Hematopoietic multipotent progenitor cell treated with erythropoietin and hydrocortisone succinate and interleukin-3 and kit ligand, for 17 days (in vitro differentiated cells): ENCODE measurements at regions not wholly inside any gene's neighbourhood (a gene's known extent, or its start where the extent isn't known, plus 50 kb on each side); places are given as distances from the start of the nearest gene placed in this dataset.

ENCODE experiments used
- DNase-seq: peaks from one replicate; pipeline ENCODE4 v3.0.0-alpha.2; 2015; ENCODE audit warnings: low spot score

DNA sequence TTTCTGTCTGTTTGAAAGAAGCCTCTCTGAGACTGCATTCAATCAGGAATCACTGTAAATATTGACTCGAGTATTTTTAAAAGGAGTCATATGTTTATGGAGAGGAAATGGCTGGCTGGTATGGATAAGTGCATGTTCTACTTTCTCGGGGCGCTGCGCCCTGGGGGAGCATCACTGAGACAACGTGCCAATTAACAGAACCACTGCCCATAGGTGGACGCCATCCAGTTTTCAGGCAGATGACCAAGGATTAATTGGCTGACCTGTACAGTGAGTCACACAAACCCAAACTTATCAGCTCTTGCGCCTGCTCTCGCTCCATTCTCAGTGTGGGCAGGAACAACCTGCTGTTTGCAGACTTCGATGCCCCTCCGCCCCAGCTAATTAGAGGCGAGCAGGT is 571.2 kb downstream of the QKI start:
- no peak for DNase-seq

DNA sequence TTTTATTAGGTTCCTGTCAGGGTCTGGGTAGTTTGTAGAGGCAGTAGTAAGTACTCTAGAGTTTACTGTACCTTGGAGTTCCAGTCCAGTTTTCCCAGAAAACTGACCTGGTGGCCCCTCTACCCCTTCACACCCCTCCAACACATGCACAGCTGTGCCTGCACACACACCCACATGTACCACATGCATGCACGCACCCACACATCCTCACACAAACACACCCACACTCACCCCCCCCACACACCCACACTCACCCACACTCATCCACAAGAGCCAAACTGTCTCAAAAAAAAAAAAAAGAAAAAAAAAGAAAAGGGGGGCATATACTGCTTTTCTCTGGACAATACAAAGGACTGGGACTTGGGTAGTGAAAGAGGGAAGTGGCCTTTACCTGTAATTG is 570.5 kb downstream of the QKI start:
- no peak for DNase-seq

DNA sequence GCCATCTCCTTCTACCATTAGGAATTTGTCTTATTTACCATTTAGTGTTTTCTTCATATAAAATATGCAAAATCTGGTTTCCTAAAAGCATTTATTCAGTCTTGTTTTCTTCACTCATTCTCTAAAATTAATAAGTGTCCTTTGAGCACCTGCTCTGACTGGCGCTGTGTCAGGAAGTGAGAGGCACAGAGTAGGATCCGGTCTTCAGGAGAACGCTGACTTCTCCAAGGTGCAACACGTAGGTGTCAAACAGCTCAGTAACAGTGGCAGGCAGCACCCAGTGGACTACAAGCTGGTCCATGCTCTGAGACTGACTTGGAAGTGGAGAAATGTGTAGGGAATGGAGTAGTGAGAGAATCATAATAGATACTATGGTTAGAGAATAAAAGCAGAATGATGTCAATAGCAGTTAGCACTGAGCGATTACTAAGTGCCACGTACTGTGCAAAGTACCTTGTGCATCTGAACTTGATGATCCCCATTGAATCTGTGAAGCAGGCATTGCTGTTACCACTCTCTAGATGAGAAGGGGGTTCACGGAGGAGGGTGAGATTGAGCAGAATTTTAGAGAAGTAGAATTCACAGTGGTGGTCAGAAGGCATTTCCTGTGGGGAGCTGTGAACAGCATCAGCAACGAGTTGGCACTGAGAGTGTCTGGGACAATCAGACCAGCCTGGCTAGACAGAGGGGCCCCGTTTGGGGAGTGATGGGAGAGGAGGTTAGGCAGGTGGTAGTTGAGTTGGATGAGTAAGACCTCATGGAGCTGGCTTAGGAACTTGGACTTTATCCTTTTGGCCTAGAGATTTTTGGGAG is 569.8 kb downstream of the QKI start:
- DNase-seq, result no peak

DNA sequence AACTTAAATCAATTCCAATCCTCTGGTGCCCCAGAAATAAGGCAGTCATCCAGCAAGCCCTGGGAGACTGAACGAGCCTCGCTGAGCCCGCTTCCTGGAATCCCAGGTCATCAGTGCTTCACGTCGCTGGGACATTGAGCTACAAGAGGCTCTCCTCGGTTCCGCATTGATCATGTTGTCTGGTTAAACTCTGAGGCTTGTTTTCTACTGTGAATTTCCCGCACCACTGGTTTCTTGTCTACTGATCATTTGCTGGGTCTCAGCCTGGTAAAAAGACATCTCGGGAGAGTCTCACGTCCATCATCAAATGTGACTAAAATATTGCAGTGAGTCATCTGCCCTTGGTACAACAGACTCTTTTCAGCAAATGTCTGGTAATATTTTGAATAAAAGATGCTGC is 569.2 kb downstream of the QKI start:
- no peak for DNase-seq

DNA sequence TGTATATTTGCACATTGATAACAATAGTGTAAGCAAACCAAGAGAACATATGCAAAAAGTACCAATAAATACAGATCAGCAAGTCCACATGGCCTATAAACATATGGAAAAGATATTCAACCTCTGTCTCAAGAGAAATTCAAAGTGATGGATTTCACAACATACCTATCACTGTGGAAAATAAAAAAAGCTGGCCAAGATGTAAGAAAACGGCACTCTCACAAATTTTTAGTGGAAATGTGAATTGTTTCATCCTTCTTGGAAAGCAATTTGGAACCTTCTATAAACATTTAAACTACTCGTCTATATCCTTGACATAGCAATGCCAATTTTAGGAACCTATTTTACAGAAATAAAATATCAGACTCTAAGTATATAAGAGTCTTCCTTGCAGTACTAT is 559.8 kb downstream of the QKI start:
- DNase-seq, result no peak

DNA sequence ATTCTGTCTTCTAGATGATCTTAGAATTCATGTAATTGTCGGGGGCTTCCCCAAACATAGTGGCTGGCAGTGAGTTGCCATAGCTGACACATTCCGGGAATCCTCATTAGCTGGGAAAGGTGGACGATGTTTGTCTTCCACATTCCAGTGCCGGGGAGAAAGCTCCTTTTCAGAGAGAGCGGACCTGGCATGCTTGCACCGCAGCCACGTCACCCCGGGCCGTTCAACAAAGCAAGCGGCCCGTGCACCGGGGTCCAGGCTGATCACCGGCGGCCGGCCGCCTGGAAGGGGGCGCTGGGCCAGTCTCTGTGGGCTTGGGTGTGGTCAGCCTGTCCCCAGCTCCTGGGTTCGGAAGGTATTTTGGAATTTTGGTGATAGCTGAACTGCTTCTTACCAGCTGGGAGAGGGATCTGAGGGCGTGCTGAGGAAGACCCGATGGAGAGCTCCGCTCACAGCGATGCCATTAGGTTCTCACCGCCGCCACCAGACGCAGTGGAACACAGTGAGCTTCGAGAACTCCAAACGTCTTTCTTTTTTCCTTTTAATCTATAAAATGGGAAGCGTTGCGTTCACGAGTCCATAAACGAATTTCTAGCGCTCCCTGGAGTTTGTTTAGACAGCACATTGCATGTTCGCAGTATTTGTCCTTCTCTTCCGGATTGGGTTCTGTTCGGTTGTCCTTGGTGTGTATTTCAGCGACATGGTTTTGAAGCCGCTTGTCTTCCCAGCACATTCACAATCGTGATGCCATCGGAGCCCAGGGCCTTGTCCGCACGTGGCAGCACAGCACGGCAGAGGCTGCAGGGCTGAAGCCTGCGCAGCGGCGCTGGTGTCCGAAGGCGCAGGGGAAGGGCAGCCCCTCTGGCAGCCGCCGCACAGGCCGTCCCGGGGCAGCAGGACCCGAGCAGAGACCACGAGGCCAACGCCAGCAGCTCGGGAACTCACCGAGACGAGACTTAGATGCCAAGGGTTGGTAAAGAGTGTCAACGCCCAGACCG is 557.6 kb downstream of the QKI start:
- DNase-seq, result no peak

DNA sequence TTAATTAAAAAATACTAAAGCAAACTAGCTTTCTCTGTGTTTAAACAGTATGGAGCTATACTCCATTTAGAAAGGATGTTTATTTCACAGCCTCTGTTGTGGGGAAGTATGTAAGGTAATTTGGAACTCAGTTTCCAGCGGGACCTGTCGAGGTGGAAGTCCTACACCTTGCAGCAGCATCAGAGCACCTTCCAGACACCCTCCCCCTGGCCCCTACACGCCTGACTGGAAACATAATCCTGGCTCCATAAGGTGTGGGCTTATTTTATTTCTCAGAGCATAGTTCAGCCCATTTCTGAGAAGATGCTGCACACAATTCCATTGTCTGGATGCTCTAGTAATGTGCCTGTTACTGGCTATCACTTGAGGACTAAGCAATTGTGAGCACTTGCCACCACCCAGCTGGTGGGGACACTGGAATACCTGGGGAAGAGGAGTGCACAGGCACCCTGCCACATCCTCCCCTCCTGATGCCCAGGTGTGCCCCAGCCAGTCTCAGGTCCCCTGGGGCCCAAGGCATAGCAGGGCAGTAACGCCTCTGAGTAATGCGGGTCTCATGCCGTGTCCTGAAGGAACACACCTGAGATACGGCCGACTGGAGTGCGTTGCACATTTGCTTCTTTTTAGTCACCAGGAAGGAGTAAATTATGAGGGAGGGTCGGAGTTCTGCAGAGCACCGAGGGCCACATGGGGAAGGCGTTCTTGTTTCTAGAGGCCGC is 556.5 kb downstream of the QKI start:
- no peak for DNase-seq

DNA sequence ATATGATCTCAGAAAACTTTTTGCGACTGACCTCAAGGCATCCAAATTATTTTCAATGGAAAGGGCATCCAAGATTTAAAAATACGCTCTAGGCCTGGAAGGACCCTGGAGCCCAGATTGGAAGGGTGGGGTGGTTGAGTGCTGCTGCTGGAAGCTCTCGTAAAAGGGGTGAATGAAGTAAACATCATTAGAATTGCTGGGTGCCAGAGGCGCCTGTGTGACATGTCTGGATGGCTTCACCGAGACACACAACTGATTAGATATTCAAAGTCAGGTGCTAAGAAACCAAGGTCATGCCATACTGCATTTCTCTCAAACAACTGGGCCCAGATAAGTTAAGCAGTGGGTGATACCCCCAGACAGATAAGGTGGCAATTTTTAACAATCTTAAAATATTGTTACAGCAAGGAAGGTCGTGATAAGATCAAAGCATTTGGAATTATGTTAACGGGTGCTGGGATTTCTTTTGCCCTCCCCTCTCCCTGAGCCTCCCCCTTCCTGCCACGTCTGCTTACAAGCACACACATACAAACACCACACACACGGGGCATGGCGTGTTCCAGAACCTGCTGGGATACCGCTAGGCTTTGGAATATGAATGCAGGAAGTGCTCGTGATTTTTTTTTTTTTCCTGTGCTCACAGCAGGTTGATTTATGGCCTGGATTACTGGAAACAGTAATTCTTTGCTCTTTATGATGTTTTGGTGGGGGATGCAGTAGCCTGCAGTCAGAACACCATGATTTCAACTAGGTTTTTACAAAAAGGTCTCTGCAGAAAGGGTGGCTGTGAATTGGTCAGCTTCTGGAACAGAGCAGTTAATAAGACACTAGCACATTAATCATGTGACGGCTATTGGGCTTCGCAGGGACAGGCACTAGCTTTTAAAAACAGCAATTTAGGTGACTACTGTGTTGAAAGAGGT is 551.2 kb downstream of the QKI start:
- DNase-seq, result no peak

DNA sequence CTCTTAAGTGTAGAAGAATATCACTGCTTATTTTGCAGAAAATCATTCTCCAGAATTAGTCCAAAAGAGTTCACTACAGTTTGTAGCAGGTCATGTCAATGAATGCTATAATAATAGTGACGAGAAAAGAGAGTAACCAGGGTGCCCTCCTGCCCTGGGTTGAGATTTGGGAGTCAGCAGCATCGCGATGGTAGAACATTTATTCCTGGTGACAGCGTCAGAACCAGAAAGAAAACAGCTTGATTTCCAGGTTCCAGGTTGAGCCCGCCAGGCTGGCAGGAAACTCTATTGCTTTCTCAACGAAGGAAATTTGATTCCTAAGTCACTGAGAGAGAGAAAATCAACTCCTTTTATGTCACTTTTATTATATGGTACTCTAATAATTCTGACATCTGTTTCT is 550.3 kb downstream of the QKI start:
- no peak for DNase-seq

DNA sequence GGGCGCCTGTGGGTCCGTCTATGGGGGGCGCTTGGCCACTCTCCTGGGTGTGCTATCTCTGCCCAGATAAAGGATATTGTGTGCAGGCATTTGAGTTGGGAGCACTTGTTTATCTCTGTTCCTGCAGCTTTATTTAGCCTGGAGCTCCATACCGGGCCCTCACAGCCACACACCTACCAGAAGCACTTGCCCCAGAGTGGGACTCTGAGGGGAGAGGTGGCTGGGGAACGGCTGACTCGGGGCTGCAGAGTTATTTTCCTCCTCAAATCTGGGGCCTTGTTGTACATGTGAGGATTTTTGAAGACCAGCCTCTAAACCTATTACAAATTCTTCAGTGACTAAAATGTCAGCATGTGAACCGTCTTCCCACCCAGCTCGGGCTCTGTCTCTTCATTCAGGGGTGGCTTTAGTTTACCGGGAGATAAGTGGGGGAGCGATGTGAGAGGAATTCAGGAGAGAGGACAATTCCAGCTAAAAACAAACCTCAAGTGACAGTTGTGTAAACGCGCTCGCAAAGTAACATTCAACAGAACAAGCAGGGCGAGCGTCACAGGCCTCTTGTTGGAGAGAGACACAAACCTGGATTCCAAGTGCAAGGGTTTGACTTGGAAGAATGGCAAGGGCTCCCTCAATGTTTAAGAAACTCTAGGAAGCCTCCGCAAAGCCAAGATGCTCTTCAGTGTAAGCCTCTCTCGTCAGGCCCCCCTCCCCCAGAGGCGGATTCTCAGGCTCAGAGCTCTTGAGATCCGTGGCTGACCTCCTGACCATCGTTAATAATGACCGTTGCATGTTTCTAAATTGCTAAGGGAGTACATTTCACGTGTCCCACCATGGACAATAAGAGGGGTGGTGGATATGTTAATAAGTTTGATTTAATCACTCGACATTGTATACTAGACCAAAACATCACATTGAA is 548.9 kb downstream of the QKI start:
- DNase-seq, result no peak

DNA sequence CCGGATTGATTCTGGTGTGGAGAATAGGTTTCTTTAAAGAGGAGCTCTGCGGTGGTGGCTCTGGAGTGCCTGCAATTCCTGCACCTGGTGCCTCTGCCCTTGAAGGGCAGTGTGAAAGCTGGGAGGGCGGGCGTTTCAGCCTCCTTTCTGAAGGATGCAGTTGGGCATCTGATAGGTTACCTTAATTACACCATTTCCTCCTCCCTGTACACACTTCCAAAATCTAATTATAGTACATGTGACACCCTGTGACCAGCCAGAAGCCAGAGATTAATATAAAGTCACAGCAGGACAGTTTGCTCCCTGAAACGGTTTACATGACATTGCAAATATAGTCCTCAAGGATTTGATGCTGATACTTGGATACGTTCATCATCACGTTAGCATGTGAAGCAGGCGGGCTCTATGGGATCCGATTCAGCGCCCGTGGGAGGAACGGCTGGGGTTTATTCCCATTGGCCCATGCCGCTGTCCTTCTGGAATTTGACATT is 548.2 kb downstream of the QKI start:
- no peak for DNase-seq

DNA sequence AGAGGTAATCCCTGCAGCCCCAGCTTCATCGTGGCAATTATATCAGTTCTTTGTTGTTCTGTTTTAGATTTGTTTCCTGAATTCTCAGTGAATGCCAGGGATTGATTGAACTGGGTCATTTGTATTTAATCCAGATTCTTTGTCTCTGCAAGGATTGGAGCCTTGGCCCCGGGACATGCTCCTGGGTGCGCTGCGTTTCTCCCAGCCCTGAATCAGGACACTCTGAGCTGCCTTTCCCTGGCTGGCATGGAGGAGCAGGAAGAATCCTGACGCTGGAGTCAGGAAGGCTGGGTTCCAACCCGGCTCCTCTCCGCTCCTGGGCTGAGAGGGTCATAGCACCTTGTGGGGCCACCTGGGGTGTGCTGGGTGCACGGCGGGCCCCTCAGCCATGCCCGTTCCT is 545.6 kb downstream of the QKI start:
- no peak for DNase-seq

DNA sequence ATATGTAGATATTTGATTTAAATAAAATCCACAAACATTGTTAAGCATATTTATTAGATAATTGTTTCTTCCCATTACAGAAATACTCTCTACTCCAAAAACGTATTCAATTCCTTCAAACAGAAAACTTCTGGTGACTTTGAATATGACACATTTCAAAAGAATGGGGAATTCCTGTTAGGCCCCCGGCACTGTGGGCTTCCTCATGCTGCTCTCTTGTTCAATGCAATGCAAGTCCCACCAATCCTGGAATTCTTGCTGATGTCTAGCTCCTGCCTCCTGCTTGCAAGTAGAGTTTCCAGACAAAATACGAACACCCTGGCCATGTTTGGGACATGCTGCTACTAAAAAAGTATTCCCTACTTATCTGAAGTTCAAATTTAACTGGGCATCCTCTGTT is 544.1 kb downstream of the QKI start:
- no peak for DNase-seq

DNA sequence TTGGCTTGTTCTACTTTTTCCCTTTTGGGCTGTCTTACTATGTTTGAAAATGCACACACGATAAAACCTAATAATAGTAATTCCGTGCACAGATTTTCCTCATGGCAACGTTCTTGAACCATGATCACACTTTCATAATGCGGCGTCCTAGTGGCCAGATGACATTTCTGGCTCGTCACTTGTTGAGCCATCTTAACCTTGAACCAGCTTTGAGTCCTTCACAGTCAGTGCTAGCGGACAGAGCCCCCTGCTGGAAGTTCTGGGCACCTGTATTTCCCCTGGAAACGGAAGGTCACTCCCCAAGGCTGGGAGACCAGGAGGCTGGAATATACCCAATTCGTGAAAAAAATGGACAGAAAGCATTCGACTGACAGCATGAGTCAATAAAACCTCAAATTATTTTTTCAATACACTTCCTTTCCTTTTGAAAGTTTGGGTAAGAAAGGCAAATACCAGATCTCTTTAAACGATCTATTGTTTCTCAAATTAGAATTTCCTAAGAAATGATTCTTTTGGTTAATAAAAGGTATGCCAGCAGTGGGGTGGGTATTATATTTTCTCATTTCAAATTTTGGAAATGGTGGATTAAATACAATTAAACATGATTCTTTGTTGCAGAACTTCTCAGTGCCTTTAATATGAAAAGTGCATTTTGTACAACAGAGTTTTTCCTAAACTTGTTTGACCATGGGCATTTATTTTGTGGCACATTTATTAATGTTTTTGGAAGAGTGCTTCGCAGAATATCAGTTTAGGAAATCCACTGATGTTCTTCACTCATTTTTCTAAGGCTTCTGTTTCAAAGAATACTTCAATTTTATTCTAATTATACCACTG is 542.3 kb downstream of the QKI start:
- peak; percentile 74 for DNase-seq

DNA sequence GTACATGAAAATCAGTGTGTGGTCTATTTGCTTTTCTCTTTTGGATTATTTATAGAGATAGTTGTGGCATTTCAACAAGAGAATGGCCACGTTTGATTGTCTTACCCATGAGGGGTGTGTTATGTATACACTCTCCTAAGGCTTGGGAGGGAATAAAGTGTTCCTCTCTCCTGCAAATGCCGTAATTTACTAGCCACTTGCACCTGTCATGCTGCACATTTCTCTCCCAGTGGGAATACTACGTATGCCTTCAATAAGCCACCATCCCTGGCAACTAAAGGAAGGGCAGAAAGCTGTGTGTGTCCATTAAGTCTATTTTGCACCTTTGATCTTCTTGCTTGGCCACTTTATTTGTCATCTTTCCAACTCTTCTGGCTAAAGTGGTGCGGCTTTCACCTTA is 541.2 kb downstream of the QKI start:
- no peak for DNase-seq

DNA sequence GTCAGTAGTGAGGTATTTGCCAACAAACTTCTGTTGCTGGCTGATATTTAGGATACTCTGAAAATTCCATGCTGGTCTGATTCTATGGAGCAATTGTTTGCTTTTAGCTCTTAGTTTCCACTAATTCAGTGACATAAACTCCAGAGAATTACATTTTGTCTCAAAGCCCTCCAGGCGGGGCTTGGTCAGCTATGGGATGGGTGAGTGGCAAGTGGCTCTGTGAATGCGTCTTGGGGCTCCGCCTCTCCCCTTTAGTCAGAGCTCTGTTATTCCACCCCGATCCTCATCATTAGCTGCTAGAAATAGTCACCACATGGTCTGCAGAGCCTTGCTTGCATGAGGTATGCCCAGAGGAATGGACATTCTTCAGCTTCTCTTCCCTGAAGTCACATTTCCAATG is 540.6 kb downstream of the QKI start:
- no peak for DNase-seq

DNA sequence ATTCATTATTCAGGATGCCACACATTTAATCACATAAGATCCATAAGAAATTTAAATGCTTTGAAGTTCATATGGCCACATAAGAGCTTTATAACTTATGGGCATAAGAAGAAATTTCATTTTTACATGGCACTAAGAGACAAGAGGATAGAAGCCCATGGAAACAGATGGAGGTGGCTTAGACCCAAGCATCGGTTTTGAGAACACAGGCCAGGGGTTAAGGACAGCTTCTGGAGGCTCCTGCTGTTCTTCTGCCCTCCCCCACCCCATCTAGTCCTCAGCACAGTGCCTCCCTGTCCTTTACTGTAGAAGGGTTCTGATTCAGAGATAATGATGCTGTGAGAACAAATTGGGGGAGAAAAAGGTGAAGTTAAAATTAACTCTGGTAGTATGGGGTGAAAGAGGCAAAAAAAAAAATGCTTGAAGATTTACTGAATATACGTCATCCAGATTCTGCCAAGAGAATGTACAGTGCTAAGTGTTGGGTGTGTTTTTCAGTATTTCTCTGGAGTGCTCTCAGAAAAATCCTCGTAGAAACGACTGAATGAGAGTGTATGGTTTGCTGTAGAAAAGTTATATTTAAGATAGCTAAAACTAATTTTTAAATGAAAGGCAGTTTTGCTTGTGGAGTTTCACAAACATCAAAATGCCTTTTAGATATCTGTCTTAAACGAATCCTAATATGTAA is 539.7 kb downstream of the QKI start:
- DNase-seq, result no peak

DNA sequence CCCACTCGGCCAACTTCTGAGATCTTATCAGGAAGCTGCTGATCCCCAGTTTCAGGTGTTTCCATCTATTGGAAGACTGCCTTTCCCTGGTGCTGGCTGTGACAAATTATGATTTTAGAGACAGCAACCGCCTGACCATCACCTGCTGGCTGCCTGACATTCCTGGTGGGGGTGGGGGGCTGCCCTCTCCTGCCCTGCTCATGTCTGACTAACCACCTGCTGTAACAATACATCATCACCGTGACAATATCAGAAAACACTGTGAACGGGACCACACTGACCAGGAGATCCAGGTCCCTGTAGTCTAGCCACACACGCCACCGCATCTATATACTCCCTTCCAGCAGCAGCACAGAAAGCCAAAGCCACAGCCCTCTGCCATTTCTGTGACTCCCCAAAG is 537.5 kb downstream of the QKI start:
- no peak for DNase-seq

DNA sequence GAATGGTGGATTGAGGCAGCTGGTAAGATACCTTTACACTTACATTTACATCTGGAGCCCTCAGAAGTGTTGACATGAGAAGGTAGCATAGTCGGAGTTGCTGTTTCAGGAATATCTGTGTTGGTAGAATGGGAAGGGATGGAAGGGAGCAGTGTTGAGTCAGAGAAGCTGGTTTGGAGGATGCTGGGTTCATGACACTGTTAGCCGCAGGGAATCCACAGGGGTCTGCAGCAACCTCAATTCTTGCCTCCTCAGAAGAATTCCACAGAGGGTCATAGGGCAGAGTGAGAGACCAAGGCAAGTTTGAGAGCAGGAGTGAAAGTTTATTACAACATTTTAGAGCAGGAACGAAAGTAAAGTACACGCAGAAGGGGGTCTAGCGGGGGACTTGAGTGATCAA is 536.8 kb downstream of the QKI start:
- DNase-seq, result no peak
